ENCODE measurements at regions not wholly inside any gene's neighbourhood (a gene's known extent, or its start where the extent isn't known, plus 50 kb on each side); places are given as distances from the start of the nearest gene placed in this dataset.

GRCh38 chr4:33189169-33189568 is 2469.0 kb downstream of the PCDH7 start:
- DNase-seq (ENCODE audit: low spot score) = no peak
- CTCF ChIA-PET (ENCODE audit: unreplicated experiment) = no interaction called here

GRCh38 chr4:33193109-33193508 is 2472.9 kb downstream of the PCDH7 start:
- Histone ChIP-seq H3K4me1 (ENCODE audit: insufficient read depth, low read length, poor library complexity, severe bottlenecking) (no peaks in the 10 kb centered on the region), H3K36me3 (ENCODE audit: insufficient read depth, low read length) (no peaks in the 10 kb centered on the region), H4K20me1 (ENCODE audit: insufficient read depth, low read length) (no peaks in the 10 kb centered on the region), H3K9me3 (ENCODE audit: low read length) (no peaks in the 10 kb centered on the region), H3K27ac (ENCODE audit: low read depth, low read length, poor library complexity, severe bottlenecking) (no peak overlapping the region), H2AFZ (ENCODE audit: low read length) (no peak overlapping the region), H3K9me2 (ENCODE audit: insufficient read depth, low read length) (no peaks in the 10 kb centered on the region), H3K4me2 (ENCODE audit: low read length) (no peak overlapping the region), H3K79me2 (ENCODE audit: insufficient read depth, low read depth, low read length) (no peaks in the 10 kb centered on the region), H3K4me3 (ENCODE audit: low read depth, low read length, poor library complexity, severe bottlenecking) (no peak overlapping the region)
- ChIA-PET POLR2A (interaction anchor here (0.6 to 0.8 kb wide), 2 partner anchors 11 to 757 kb away, joined by 3 read pairs; no protein-coding TSS in a partner anchor), CTCF (ENCODE audit: unreplicated experiment) (no interaction called here)
- no peak for DNase-seq (ENCODE audit: low spot score)
- intact Hi-C loops (cut with micrococcal nuclease; ENCODE audit: unreplicated experiment) = no loop called here
- BruUV-seq (replicated peaks) = no TSS peak
- TF ChIP-seq EZH2phosphoT487 (IDR thresholded peaks at IDR 0.05; ENCODE audit: borderline replicate concordance, low read depth, low read length) (no peak), CTCF (conservative IDR thresholded peaks at IDR 0.05; ENCODE audit: low read length) (no peak)

More at GRCh38 chr4:33189169-33189568, 2469.0 kb downstream of the PCDH7 start:
- Histone ChIP-seq H3K79me2 (ENCODE audit: insufficient read depth, low read depth, low read length) (no peaks in the 10 kb centered on the region), H3K9me3 (ENCODE audit: low read length) (no peaks in the 10 kb centered on the region), H3K36me3 (ENCODE audit: insufficient read depth, low read length) (no peaks in the 10 kb centered on the region), H3K9me2 (ENCODE audit: insufficient read depth, low read length) (no peaks in the 10 kb centered on the region), H2AFZ (ENCODE audit: low read length) (no peak overlapping the region), H3K27ac (ENCODE audit: low read depth, low read length, poor library complexity, severe bottlenecking) (no peak overlapping the region), H4K20me1 (ENCODE audit: insufficient read depth, low read length) (no peaks in the 10 kb centered on the region), H3K4me3 (ENCODE audit: low read depth, low read length, poor library complexity, severe bottlenecking) (no peak overlapping the region), H3K4me2 (ENCODE audit: low read length) (no peak overlapping the region), H3K4me1 (ENCODE audit: insufficient read depth, low read length, poor library complexity, severe bottlenecking) (no peaks in the 10 kb centered on the region)
- POLR2A ChIA-PET = no interaction called here
- TF ChIP-seq CTCF (conservative IDR thresholded peaks at IDR 0.05; ENCODE audit: low read length) (no peak), EZH2phosphoT487 (IDR thresholded peaks at IDR 0.05; ENCODE audit: borderline replicate concordance, low read depth, low read length) (no peak)
- BruUV-seq (replicated peaks) = no TSS peak
- intact Hi-C loops (cut with micrococcal nuclease; ENCODE audit: unreplicated experiment) = no loop called here

- H3K9me2 ChIP-seq (ENCODE audit: insufficient read depth, low read length) = no peaks in the 10 kb centered on the region
- BruUV-seq (replicated peaks) = no TSS peak
- ChIA-PET CTCF (ENCODE audit: unreplicated experiment) (no interaction called here), POLR2A (no interaction called here)
- no peak overlapping the region for H2AFZ ChIP-seq (ENCODE audit: low read length)
- no peaks in the 10 kb centered on the region for H3K79me2 ChIP-seq (ENCODE audit: insufficient read depth, low read depth, low read length)
- no peak overlapping the region for H3K4me3 ChIP-seq (ENCODE audit: low read depth, low read length, poor library complexity, severe bottlenecking)
- H3K9me3 ChIP-seq (ENCODE audit: low read length) = no peaks in the 10 kb centered on the region
- no peak overlapping the region for H3K27ac ChIP-seq (ENCODE audit: low read depth, low read length, poor library complexity, severe bottlenecking)
- no peaks in the 10 kb centered on the region for H3K4me1 ChIP-seq (ENCODE audit: insufficient read depth, low read length, poor library complexity, severe bottlenecking)
- TF ChIP-seq CTCF (conservative IDR thresholded peaks at IDR 0.05; ENCODE audit: low read length) (no peak), EZH2phosphoT487 (IDR thresholded peaks at IDR 0.05; ENCODE audit: borderline replicate concordance, low read depth, low read length) (no peak)
- H4K20me1 ChIP-seq (ENCODE audit: insufficient read depth, low read length) = no peaks in the 10 kb centered on the region
- intact Hi-C loops (cut with micrococcal nuclease; ENCODE audit: unreplicated experiment) = no loop called here
- H3K4me2 ChIP-seq (ENCODE audit: low read length) = no peak overlapping the region
- H3K36me3 ChIP-seq (ENCODE audit: insufficient read depth, low read length) = no peaks in the 10 kb centered on the region
- DNase-seq (ENCODE audit: low spot score) = no peak
Observed at GRCh38 chr4:33200377-33200776, 2480.2 kb downstream of the PCDH7 start.
